GOT3 (cell line): ENCODE measurements at regions not wholly inside any gene's neighbourhood (a gene's known extent, or its start where the extent isn't known, plus 50 kb on each side); places are given as distances from the start of the nearest gene placed in this dataset.

Experiments
- DNase-seq: peaks from one replicate; lab custom pipeline; 2025; ENCODE audit warnings: mixed read lengths; lab: John Stamatoyannopoulos, UW

GRCh38 chr15:38647683-38648082 lies 83.1 kb upstream of the RASGRP1 start:
- DNase-seq = no peak

DNA sequence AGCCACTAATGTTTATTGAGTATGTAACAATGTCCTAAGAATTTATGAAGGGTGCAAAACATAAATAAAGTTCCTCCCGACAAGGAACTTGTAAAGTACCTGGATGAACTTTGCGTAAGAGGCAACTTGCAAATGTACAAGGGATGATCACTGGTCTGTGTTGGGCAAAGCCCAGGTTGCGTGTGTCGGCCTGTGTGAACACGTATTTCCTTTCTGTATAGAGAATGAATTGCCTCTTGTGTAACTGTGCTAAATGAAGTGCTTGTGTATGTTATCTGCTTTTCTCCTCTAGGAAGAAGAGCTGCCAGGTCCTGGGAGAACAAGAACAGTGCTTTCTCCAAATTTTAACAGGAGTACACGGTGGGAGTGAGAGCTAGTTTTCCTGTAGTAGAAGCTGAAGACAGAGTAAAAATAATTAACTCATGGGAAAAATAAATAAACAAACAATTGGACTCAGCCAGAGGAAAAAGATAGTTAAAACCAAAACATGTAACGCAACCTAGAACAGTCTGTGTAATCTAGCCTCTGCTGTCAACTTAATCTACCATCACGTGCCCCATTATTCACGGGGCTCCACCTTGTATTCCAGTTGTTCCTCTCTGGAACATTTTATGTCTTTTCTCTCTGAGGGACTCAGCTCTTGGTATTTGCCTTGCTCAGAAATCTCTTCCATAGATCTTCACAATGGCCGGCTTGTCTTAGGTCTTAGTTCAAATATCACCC lies 83.7 kb upstream of the RASGRP1 start:
- DNase-seq = no peak

- no peak for DNase-seq
Measured at GRCh38 chr15:38650384-38650783, 85.8 kb upstream of the RASGRP1 start.

GRCh38 chr15:38650936-38651327 lies 86.3 kb upstream of the RASGRP1 start:
- DNase-seq = no peak

DNA sequence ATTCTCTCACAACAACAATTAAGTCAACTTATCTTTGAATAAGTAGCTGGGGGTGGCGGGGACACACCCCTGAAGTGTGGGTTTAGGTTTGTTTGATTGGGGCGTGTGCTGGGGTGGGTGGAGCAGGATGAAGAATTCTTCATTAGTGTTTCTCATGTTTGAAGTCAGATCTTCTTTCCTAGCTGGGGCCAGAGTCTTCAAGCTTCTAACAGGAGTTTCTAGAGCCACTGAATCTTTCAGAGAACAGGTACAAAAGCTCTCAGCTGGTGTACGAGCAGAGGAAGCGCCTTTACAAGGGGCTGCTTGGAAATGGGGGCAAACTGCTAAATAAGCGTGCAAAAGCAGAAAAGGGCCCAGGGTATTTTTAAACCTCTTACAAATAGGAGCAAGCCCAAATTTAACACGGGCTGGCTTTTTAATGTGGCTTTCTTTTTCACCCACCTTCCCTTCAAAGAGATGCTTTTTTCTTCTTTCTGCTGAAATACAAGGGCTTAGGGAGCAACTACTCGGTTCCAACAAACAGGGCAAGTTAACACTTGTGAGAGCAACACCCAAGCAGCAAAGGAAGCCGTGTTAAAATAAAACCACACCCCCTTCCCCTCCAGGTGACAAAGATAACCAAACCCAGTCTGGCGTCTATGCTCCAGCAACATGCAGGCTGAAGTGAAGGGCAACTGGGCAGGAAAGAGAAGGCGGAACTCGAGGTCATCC lies 86.9 kb upstream of the RASGRP1 start:
- no peak for DNase-seq

- no peak for DNase-seq
Measured at GRCh38 chr15:38652183-38652794, 87.7 kb upstream of the RASGRP1 start.

DNA sequence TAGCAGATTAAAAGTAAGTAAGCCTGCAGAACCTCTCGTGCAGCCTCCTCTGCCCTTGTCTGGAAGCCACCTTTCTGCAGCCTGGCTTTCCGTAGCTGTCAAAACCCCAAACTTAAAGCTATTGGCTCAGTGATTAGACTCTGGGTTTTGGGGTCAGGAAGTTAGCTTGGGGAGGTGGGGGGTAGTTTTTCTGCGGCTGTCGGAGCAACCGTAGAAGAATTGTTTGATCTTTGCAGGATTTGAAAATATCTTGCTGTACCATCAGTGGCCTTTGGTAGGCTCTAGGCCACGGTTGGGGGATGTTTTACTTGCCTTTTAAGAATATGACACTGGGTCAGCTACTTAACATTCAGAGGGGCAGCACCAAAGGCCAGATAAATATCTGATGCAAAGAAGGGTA lies 88.4 kb upstream of the RASGRP1 start:
- DNase-seq = no peak

- no peak for DNase-seq
Measured at GRCh38 chr15:38658431-38658830, 93.8 kb upstream of the RASGRP1 start.

- DNase-seq = no peak
Measured at GRCh38 chr15:38660738-38661137, 96.1 kb upstream of the RASGRP1 start.

- no peak for DNase-seq
Measured at GRCh38 chr15:38662033-38662802, 97.6 kb upstream of the RASGRP1 start.

DNA sequence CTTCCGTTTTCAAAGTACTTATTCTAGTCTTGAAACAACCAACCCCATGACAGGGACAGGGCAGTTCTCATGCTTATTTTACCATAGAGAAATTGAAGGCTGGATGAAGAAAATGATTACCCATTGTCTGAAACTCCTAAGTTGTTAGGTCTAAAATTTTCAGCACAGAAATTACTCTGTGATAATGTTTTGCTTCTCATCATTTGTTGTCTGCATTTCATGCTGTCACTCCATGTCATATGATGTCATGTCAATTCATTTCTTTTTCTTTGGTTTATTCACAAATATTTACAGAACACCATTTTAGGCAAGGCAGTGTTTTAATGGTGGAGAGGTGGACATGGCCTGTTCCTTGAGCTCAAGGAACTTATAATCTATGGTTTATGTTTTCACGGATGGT lies 98.2 kb upstream of the RASGRP1 start:
- no peak for DNase-seq

- DNase-seq = no peak
Measured at GRCh38 chr15:38665586-38666305, 101.1 kb upstream of the RASGRP1 start.

DNA sequence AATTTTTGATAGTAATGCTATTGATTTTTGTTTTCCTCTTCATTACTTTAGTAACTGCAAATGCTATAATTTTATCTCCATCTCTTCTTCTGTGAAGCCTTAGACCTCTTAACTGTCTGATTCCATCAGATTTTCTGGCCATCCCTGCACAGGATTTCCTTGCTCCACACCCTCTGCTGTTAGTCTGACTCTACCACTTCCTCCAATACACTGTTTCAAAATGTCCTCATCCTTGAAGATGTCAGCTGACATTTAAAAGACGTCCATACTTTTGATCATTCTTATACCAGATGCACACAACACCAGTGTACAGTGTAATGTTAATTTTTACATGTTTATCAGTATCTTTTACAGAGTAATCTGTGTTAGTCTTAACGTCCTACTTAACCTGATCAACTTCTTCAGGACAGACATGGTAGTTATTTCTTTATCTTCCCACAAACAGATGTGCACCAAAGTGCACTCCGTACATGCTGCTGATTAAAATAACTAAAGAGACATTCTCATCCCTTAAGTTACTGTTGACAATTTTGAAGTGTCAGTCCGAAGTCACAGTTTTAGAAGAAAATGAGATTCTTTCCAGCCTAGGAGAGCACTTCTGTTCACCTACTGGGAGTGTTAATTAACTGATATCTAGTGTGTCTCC lies 102.4 kb upstream of the RASGRP1 start:
- DNase-seq = no peak

DNA sequence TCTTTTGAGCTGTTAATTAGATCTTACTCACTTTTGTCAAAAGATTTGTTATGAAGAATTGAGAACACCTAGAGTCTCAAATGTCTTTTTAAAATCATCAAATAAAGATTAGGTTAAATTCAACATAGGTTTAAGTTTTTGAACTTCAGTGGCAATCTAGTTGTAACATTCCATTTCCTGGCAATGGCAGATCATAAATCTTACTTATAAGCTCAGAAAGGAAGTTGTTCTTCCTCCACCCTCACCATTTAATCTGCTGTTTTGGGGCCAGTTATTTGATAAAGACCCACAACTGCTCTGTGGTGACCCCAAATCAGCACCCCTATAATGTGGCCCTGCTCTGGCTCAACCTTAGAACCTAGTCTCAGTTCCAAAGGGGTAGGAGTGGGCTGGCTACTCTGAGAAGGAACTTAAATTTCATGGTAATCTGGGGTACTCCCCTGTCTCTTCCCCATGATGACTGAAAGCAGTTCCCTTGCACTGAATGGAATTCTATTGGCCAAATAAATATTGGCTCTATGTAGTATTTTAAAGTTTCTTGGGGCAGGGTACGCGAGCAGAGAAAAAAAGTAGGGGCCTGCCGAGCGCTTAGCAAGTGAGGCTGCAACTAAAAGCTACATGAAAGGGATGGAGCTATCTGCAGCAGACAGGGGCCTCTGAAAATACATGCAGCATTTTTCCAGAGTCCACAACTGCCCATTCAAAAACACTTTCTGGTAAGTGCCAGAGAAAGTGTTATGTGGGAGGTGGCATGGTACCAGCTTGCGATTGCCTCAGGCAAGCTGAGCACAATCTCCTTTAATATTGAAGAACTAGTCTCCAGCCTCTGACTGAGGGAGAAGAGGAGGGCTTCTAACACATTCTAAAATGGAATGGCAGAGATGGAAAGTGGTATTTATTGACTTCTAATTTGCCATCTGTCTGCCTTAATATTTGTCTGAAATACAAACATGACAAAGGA lies 103.6 kb upstream of the RASGRP1 start:
- no peak for DNase-seq

GRCh38 chr15:38668898-38669391 lies 104.3 kb upstream of the RASGRP1 start:
- DNase-seq = no peak

GRCh38 chr15:38670128-38671005 lies 105.8 kb upstream of the RASGRP1 start:
- no peak for DNase-seq

DNA sequence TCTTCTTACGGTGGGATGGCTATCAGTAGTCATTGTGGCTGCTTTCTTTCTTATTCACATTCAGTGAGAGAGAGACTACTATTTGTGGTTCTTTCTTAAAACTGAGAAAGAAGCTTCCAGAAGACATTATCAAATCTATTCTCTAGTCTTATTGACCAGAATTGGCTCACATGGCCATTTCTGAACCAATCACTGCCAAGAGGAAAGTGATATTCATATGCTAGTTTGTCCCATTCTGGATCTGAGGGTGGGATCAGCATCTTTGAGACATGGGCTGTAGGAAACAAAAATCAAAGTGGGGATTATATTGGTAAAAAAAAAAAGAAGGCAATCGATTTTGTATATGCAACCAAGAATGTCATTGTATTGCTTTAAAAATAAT lies 106.4 kb upstream of the RASGRP1 start:
- no peak for DNase-seq

DNA sequence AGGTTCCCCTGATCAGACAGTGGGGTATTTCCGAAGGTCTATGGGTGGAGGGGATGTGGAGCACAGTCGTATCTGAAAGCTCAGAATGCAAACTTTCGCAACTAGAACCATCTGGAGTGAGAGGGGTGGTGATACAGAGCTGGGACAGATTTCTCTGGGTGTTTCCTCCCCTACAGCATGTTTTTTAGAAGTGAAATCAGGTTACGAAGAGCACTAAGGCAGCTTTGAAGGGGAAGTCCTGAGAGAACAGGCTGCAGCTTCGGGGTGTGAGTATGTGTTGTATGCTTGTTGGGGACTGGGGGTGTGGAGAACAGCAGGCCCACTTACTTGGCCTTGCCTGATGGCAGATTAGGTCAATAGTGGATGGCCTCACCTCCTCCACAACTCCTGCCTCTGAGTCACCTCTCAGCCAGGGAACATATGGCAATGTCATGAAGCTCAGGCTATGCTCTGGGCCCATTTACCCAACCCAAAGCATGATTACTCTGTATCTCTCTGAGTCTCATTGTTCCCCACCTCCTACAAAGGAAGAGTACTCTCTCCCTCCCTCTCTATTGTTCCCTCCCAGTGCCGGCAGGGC lies 107.2 kb upstream of the RASGRP1 start:
- no peak for DNase-seq

DNA sequence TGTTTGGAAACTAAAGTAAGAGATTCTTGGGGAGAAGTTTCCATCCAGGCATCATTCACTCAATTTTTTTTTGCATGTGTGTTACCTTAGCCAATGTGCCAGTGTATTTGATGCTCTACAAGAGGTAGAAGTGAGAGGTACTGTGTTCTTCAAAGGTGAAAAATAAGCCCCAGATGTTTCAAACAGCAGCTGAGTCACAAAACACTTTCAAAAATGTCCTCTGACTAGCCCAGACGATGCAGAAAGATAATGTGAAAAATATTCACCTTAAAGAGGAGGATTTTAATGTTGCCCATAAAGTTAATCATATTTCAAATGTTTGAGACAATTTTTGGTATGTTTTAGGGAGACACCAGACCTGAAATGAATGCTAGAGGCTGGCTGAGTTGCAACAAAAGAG lies 107.7 kb upstream of the RASGRP1 start:
- no peak for DNase-seq
